Calu3 (cell line): ENCODE measurements at regions not wholly inside any gene's neighbourhood (a gene's known extent, or its start where the extent isn't known, plus 50 kb on each side); places are given as distances from the start of the nearest gene placed in this dataset.

Experiments
- BruUV-seq: library from RNA; stranded (reverse); fragments of 400-500 nt; replicated peaks from 2 replicates; lab custom pipeline; 2021; lab: Mats Ljungman, UMichigan
- CTCF ChIA-PET: fragments of 300-600 bp; sonication (Branson Sonifier 250); formaldehyde crosslinking; loops from one replicate; lab custom pipeline; 2022; ENCODE audit warnings: antibody characterized with exemption; lab: Charles Lee
- DNase-seq: peaks from one replicate; pipeline ENCODE4 v3.0.0; 2022
- H3K27ac Mint-ChIP-seq: one replicate; pipeline ENCODE4 v1.8.0; 2022; ENCODE audit warnings: mixed read lengths; ENCODE audit not compliant: unreplicated experiment
- H3K27me3 Mint-ChIP-seq: one replicate; pipeline ENCODE4 v1.8.0; 2022; ENCODE audit warnings: mixed read lengths; ENCODE audit not compliant: unreplicated experiment
- H3K36me3 Mint-ChIP-seq: one replicate; pipeline ENCODE4 v1.8.0; 2022; ENCODE audit warnings: mild to moderate bottlenecking, moderate library complexity, mixed read lengths; ENCODE audit not compliant: insufficient read depth, unreplicated experiment
- H3K4me1 Mint-ChIP-seq: one replicate; pipeline ENCODE4 v1.8.0; 2022; ENCODE audit warnings: mild to moderate bottlenecking, low read depth, mixed read lengths; ENCODE audit not compliant: unreplicated experiment
- H3K4me3 Mint-ChIP-seq: one replicate; pipeline ENCODE4 v1.8.0; 2022; ENCODE audit warnings: mild to moderate bottlenecking, low read depth, moderate library complexity, mixed read lengths; ENCODE audit not compliant: unreplicated experiment
- H3K9me3 Mint-ChIP-seq: one replicate; pipeline ENCODE4 v1.8.0; 2022; ENCODE audit warnings: low read depth, mixed read lengths; ENCODE audit not compliant: unreplicated experiment
- intact Hi-C: fragments of 100-400 bp; cut with micrococcal nuclease; formaldehyde crosslinking; loops from one replicate; pipeline ENCODE4 v1.10.0; 2022; ENCODE audit not compliant: unreplicated experiment
- TF ChIP-seq, protein P1 (sequence below): fragments of 200-600 bp; IDR thresholded peaks from one replicate; pipeline ENCODE4 v1.8.0; 2022; ENCODE audit warnings: antibody characterized with exemption; ENCODE audit not compliant: unreplicated experiment

DNA sequence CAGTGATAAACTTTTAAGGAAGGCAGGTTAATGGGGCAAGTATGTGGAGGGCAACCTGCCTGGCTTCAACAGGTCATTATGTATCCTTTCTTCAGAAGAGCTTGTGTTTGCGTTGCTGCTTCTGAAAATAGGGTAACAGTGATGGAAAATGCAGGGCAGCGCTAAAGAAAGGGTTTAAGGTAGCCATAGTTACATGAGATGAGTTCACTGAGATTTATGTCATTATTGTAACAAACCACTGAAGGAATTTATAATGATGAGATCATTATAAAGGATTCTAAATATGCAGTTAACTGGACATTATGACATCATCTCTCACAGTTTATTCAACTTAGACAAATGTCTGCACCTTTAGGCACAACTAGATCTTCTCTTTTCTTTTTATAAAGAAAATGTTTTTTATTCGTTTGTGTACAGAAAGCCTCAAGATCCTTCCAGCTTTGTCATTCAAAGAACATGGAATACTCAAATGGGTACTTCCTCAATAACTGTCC is 291.6 kb upstream of the SMARCA2 start:
- Mint-ChIP-seq H3K27ac (no peak overlapping the region), H3K4me1 (no peaks in the 10 kb centered on the region), H3K9me3 (peaks cover 7% of the 10 kb centered on the region), H3K36me3 (no peaks in the 10 kb centered on the region), H3K4me3 (no peak overlapping the region), H3K27me3 (no peaks in the 10 kb centered on the region)
- no peak for DNase-seq
- TF ChIP-seq, protein P1, sequence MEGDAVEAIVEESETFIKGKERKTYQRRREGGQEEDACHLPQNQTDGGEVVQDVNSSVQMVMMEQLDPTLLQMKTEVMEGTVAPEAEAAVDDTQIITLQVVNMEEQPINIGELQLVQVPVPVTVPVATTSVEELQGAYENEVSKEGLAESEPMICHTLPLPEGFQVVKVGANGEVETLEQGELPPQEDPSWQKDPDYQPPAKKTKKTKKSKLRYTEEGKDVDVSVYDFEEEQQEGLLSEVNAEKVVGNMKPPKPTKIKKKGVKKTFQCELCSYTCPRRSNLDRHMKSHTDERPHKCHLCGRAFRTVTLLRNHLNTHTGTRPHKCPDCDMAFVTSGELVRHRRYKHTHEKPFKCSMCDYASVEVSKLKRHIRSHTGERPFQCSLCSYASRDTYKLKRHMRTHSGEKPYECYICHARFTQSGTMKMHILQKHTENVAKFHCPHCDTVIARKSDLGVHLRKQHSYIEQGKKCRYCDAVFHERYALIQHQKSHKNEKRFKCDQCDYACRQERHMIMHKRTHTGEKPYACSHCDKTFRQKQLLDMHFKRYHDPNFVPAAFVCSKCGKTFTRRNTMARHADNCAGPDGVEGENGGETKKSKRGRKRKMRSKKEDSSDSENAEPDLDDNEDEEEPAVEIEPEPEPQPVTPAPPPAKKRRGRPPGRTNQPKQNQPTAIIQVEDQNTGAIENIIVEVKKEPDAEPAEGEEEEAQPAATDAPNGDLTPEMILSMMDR = no peak
- CTCF ChIA-PET = interaction anchor here (0.6 kb wide), 1 partner anchor 25 kb away, joined by 6 read pairs; no protein-coding TSS in a partner anchor
- no TSS peak for BruUV-seq
- intact Hi-C loops = no loop called here

DNA sequence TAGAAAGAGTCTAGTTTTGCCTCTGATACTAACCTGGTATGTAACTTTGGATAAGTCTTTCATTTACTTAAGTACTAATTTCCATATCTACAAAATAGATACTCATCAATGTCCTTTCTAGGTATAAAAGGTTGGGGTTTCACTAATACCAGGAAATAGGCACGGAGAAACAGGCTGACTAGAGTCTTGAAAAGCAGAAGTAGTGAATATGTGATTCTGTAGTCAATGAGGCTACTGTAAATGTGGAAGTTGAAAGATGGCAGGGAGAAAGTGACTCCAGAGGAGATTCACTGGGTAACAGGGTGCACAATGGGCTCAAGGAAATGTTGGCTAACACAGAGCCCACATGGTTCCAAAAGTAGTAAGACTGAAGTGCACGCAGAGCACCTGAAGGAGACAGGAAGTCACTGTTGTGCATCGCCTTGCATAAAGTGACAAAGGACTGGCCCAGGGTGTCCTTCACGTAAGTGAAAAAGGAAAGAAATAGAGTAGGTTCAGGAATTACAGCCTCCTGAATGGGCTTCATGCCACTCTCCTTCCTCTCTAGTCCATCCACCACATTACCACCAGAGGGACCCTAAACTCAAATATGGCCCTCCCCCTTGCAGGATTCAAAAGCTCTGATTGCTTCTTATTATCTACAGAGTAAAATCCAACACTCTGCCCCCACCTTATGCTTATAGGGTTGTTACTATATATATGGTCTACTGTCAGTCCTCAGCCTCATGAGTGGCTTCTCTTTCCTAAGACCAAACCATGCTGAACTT is 288.0 kb upstream of the SMARCA2 start:
- no peaks in the 10 kb centered on the region for H3K4me1 Mint-ChIP-seq
- no peak for DNase-seq
- peaks cover 2% of the 10 kb centered on the region for H3K9me3 Mint-ChIP-seq
- no peak overlapping the region for H3K27ac Mint-ChIP-seq
- H3K36me3 Mint-ChIP-seq = no peaks in the 10 kb centered on the region
- BruUV-seq = no TSS peak
- intact Hi-C loops = no loop called here
- CTCF ChIA-PET = no interaction called here
- H3K27me3 Mint-ChIP-seq = no peaks in the 10 kb centered on the region
- TF ChIP-seq, protein P1 = no peak
- no peak overlapping the region for H3K4me3 Mint-ChIP-seq

DNA sequence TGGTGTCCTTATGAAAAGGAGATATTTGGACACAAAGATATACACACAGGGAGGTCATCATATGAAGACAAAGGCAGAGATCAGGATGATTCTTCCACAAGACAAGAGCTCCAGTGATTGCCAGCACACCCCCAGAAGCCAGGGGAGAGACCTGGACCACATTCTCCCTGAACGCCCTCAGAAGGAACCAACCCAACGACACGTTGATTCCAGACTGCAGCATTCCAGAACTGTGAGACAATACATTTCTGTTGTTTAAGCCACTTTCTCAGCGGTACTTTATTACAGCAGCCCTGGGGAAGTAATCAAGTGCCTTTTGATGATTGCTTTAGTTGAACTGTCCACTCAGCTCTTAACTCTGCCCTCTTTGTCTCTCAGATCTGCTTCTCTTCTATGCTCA is 285.5 kb upstream of the SMARCA2 start:
- Mint-ChIP-seq H3K9me3 (peaks cover 4% of the 10 kb centered on the region), H3K36me3 (no peaks in the 10 kb centered on the region), H3K27ac (no peak overlapping the region), H3K4me1 (no peaks in the 10 kb centered on the region), H3K4me3 (no peak overlapping the region), H3K27me3 (no peaks in the 10 kb centered on the region)
- TF ChIP-seq, protein P1 = no peak
- DNase-seq = no peak
- no TSS peak for BruUV-seq
- intact Hi-C loops = no loop called here
- CTCF ChIA-PET = no interaction called here

DNA sequence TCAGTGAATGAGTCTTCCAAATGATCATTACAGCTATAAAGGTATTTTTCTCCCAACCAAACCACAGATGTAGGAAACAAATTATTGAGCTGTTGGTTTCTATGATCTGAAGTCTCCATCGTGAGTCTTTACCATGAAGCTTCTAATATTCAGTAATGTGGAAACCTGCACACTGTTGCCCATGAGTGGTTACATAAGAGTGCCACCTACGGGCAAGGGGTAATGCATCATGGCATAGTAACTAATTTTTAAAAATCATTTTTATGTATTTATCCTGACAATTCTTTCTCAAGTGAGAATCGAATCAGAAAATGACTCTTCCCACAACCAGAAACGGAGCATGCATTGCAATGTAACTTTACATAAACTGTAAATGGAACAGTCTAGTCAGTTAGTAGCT is 282.5 kb upstream of the SMARCA2 start:
- BruUV-seq = no TSS peak
- intact Hi-C loops = no loop called here
- Mint-ChIP-seq H3K36me3 (no peaks in the 10 kb centered on the region), H3K9me3 (peaks cover 4% of the 10 kb centered on the region), H3K4me1 (no peaks in the 10 kb centered on the region), H3K27ac (no peak overlapping the region), H3K27me3 (no peaks in the 10 kb centered on the region), H3K4me3 (no peak overlapping the region)
- DNase-seq = no peak
- TF ChIP-seq, protein P1 = no peak
- CTCF ChIA-PET = interaction anchor here (0.5 kb wide), 1 partner anchor 142 kb away, joined by 4 read pairs; no protein-coding TSS in a partner anchor
